ENCODE measurements at regions not wholly inside any gene's neighbourhood (a gene's known extent, or its start where the extent isn't known, plus 50 kb on each side); places are given as distances from the start of the nearest gene placed in this dataset.
"Not testable (repeated sequence)": the region's sequence is repeated elsewhere in the genome, so short reads cannot be mapped to it uniquely, and the experiment has no call there.

DNA sequence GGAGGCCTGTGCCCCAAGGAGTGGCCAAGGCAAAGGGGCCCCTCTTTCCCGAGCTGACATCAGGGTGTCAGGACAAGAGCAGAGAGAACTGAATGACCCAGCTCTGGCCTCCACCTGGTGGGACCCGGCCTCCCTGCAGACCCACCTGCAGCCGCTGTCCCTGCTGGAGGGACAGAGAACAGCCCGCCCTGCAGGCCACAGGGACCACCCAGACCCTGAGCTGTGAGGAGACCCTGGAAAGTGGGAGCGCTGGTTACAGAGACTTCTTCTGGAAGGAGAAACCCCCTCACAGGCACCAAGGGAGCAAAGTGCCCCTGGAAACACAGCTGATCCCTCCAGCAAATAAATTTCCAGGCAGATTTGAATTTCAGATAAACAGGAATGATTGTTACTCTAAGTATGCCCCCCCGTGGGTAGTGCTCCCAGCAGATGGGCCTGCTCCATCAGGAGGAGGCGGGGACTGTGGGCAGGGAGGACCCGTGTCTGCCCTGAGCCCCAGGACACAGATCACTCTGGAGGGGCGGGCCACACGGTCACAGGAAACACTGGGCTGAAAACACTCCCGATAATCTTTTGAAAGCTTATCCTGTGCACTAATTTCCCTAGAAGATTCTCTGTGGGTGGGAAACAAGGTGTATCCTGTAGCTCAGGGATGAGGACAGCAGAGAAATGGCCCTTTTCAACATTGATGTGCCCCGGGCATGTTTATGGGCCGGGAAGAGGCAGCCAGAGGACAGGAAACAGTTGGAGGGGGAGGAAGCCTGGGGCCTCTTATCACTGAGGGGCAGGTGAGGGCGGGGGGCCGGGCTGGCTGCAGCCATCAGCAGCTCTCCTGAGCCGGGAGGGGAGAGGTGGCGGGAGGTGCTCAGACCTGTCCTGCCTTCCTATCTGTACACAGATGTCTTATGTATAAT lies 276.0 kb downstream of the ADGRD1 start:
- DNase-seq (ENCODE audit: low read depth, low spot score), result no peak

DNA sequence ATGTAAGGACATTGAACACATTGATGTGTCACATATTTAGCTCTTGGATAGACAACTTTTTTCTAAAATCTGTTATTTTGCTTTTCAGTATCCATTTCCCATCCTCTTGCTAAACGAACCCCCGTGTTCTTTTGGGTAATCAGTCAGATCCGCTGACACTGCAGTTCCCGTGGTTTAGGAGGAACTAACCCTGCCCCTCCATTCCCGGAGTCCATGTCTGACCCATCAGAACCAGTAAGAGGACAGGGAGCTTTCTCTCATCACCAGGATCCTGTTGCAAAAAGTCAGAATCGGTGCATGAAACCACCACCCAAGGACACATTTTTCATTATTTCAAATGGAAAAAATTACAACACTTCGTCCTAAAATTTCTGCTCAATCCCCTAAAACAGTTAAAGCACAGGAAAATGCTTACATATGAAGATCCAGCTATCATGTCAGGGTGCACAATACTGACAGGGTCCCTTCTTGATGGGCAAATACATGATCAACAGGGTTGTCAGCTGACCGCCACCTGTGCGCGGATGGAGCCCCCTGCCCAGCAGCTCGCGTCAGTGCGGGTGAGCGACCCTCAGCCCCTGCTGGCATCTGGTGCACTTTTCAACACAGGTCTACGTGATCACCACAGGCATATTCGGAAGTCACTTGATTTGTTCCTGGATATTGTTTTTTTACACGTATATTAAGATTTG lies 276.8 kb downstream of the ADGRD1 start:
- DNase-seq (ENCODE audit: low read depth, low spot score), result no peak

DNA sequence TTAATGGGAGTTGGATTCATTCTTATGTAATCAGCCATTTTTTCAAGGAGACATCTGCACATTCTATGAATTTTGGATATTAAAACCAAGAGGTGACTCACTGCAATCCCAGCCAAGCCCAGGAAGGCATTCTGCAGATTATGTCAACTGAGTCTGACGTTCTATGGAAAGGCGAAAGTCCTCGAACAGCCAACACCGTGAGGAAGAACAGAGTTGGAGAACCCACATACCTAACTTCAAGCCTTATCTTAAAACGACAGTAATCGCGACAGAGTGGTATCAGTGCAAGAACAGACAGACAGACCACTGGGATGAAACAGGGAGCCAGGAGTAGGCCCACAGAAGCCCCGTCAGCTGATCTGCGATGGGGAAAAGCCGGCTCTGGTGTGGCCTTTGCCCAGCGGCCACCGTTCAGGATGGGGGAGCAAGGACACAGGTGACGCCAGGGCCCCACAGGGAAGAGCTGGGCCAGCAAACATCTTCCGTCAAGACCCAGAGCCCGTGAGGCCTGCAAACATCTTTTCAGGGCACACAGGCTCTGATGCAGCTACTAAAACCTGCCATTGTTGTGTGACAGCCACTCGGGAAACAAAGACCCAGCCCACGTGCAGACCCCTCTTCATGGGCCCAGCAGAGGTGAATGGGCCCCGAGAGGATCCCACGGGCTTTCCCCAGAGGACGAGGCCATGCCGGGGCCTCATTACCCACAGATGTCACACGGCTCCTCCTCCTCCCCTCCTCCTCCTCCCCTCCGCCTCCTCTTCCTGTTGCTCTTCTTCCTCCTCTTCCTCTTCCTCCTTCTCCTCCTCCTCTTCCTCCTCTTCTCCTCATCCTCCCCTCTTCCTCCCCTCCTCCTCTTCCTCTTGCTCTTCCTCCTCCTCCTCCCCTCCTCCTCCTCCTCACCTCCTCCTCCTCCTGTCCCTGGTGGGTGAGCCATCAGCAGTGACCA lies 277.6 kb downstream of the ADGRD1 start:
- DNase-seq (ENCODE audit: low read depth, low spot score), result no peak

DNA sequence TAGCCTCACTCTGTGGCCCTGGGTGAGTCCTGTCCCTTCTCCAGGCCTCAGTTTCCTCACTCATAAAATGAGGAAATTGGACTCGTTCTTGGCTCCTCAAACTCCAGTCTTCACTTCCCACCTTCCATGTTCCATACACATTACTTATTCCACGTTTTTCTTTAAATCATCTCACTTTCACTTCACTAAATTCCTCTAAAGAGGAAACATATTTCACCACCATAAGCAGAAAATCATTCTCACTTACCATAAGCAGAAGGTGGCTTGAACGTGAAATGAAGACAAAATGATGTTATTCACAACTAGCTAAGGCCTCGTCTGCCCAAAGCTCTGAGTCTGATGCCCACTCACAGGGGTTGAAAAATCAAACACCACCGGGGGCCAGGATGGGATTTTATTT lies 278.3 kb downstream of the ADGRD1 start:
- no peak for DNase-seq (ENCODE audit: low read depth, low spot score)

DNA sequence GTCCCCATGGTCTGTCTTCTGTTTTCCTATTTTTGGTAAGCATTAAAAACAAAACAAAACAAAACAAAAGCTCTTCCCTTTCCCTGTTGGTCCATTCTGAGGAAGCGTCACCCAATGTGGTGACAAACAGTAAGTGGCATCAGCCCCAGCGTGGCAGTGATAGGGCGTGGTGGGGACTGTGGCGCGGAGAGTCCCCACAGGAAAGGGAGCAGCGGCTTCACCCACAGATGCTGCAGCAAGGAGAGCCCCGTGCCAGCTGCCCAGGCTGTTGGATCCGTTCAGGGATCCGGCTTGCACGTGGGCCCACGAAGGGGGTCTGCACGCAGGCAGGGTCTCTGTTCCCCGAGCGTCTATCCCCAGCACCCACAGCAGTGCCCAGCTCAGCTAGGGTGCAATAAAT lies 279.2 kb downstream of the ADGRD1 start:
- DNase-seq (ENCODE audit: low read depth, low spot score), result not testable (repeated sequence)

DNA sequence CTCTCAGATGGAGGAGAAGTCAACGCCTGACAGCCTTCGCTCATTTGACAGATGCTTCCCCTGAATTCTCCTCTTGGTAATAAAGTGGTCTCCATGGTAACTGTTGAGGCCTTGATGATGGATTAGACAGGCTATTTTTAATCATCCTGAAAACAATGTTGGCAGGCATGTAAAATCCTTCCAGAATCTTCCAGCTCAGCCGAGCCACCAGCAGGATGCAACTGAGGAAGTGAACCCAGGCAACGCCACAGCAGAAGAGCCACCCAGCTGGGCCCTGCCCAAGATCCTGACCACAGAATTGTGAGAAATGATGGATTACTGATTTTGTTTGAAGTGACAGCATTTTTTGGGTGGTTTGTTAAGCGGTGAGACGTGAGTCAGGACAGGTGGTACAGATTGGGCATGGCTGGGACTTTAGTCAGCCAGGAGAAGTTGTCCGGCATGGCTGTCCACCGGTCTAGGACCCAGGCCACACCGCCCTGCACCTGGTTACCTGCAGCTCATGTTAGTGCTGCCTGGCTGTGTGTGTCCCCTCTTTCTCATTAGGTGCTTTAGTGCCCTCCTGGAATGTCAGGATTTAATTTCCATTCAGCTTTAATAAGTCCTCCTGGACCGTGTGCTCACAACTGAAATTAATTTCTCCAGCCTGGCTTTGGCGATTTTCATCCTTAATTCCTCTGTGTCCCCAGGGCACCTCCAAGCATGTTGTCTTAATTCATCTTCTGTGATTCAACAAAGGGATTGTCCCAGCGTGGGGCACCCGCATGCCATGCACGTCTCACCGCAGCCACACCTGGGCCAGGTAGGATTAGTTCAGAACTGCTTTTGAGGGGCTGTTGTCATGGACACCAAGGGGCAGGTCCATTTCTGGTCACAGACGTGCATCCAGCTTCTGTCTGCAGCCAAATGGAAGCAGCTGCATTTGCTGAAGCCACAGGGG lies 280.4 kb downstream of the ADGRD1 start:
- DNase-seq (ENCODE audit: low read depth, low spot score), result not testable (repeated sequence)

DNA sequence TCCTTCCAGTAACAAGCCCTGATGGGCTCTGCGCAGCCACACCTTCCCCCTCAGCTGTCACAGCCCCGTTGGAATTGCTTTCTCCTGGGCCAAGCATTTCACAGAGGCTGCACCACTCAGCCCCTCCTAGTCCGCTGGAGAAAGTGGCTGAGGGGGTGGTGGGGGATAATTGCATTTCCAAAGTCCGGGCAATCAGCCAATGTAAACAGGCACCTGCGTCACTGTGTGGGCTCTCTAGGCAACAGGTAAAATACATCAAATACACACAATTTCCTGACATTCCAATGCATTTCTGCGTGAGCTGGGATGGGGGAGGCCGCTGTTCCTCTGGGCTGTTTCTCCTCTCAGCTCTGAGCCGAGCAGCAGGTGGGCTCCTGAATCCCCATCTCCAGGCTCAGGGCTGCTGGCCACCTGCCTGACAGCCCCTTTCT lies 281.1 kb downstream of the ADGRD1 start:
- DNase-seq (ENCODE audit: low read depth, low spot score), result not testable (repeated sequence)

DNA sequence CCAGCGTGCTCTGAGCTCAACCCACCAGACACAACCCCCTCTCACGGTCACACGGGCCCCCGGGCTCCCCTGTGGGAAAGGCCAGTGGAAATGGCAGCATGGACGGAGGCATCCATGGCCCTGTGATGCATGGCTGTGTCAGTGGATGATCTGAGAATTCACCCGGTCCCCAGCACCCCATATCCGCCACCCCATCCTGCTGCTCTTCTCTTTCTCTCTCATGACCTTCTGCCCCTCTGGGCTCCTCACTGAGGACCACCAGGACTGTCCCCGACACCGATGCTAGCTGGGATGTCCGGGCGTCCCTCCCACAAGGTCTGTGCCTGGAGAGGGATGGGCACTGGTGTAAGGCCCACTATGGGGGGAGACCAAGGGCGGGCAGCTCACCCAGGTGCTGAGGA lies 282.2 kb downstream of the ADGRD1 start:
- no peak for DNase-seq (ENCODE audit: low read depth, low spot score)

DNA sequence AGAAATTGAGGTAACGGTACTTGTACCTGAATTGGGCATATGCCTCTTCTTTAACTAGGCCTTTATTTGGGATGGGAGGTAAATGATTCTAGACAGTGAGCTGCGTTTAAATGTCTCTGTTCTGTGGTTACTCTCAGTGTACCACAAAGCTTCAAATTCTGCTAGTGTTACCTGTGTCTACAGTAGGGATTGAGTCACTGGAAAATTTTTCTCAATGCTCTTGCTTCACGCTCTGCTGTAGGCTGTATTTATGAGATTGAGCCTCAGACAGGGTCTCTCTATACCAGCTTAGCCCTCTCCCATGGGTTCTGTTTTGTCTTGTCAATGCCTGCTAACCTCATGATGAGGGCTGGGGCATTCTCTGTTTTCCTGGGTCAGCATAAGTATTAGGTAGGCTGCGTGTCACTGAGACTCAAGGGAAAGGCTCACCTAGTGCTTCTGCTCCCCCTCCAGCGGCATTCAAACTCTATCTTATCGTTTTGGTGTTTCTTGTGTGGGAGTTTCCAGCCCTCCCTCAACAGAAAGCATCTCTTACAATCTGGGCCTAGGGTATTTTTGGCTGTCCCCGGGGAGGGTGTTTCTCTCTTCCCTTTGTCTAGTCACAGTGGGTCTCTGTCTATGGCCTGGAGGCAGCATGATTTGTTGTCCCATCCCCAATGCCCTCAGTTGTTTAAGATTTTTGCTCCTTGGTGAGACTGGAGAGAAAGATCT lies 285.8 kb downstream of the ADGRD1 start:
- no peak for DNase-seq (ENCODE audit: low read depth, low spot score)

DNA sequence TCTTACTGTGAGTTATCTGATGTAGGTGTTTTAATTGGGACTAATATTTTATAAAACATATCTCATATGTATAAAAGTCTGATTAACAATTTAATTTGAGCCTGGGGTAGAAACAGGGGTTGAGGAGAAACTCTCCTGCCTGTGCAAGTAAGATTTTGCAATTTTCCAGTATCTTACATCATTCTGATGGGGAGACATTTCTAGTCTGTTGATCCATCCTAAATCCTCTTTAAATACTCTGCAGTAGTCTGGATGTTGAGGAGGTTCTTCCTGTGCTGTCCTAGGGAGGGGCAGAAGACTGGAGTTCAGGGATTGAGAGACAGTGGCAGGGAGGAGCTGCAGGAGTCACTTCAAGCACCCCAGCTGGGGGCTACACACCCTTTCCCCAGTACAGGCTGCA lies 287.8 kb downstream of the ADGRD1 start:
- DNase-seq (ENCODE audit: low read depth, low spot score), result no peak

DNA sequence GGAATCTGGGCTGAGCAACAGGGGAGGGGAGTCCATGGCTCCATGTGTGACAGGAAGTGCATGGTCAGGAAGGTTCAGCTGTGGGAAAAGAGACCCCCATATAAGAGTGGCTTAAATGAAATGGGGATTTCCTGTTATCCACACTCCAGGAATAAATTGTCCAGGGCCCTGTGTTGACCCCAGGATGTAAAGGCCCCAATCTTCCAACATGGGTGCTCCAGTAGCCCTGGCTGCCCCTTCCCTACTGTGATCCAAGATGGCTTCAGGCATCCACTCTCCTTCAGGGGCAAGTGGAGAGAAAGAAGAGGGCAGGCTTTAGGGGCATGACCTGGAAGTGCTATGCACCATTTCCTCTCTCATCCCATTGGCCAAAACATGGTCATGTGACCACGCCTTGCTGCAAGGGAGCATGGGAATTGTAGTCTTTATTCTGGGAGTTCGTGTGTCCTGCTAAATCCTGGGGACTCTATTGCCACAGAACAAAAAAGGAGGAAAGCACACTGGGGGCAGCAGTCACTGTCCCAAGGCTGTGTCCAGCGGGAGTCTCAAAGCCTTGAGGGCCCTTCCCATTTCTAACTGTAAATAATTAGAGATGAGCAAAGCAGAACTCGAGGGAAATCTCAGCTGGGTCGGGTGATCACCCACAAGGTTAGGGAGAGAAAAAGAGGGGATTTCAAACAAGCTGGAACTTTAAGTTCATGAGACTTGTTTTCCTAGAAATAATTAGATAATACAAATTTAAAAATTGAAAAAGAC lies 289.2 kb downstream of the ADGRD1 start:
- DNase-seq (ENCODE audit: low read depth, low spot score), result no peak

DNA sequence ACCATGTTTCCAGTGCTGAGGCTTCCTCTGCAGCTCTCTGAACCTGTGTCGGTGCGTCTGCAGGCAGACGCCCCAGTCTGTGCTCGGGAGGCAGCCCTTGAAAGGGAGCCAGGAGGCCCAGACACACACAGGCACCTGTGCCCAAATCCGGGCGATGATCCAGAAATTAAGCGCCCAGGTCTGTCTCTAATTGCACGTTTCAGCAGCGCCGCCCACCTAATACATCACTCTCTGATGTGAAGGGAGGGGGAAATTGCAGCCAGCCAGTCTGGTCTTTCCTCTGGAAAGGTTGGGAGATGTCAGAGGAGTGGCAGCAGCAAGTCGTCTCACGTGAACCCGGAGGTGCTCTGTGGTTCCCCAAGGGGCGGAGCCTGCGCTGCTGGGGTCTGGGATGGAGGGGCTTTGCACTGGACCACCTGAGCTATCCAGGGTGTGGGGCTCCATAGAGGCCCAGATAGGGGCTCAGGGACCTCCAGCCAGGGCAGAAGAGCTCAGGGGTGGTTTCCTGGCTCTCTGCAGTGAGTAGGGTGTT lies 290.5 kb downstream of the ADGRD1 start:
- DNase-seq (ENCODE audit: low read depth, low spot score), result not testable (repeated sequence)

DNA sequence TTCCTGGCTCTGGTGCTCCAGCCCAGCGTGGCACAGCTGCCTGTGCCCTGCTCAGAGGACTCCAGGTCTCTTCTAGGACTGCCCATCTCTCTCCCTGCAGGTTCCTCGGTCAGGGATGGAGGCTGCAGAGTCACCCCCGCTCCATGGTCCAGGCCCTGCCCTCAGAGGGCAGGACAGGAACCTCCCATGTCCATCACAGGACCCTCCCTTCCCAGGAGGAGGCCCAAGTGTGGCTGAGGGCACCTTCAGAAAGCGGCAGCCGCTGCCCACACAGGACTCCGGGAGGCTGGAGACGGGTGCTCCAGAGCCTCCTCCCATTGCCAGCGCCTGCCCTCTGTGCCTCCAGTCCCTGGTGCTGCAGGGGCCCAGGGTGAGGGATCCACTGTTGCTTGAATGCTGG lies 291.5 kb downstream of the ADGRD1 start:
- not testable (repeated sequence) for DNase-seq (ENCODE audit: low read depth, low spot score)

DNA sequence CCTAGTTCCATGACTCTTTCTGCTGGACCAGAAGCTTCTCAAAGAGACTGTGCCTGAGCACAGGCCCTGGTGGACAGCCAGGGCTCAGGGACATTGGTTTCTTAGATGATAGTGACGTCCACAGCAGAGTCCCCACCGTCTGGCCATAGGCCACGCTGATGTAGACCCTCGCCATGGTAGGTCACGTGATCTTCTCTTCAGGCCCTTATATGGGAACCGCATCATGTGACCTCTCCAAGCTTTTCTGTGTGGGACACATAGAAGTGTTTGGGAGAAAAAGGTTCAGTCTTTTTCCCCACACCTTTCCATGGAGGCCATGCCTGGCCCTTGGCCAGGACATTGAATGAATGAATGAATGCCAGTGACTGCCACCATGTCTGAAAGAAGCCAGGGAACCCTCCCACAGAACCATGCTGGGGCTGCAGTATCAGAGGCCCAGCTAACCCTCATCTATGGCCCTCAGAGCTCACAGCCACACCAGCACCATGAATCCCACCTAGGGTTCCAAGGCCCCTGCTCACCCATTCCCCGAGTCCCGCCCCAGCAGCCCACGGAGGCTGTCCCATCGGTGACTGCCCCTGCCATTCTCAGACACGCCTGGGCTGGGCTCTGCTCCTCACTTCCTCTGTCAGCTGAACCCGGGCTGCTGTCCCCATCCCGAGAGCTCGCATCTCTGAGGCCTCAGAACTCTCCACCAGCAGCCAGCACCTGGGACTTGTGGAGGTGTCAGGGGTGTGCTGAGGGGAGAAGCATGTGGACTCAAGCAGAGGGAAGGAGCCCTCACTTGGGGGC lies 292.1 kb downstream of the ADGRD1 start:
- DNase-seq (ENCODE audit: low read depth, low spot score), result no peak

DNA sequence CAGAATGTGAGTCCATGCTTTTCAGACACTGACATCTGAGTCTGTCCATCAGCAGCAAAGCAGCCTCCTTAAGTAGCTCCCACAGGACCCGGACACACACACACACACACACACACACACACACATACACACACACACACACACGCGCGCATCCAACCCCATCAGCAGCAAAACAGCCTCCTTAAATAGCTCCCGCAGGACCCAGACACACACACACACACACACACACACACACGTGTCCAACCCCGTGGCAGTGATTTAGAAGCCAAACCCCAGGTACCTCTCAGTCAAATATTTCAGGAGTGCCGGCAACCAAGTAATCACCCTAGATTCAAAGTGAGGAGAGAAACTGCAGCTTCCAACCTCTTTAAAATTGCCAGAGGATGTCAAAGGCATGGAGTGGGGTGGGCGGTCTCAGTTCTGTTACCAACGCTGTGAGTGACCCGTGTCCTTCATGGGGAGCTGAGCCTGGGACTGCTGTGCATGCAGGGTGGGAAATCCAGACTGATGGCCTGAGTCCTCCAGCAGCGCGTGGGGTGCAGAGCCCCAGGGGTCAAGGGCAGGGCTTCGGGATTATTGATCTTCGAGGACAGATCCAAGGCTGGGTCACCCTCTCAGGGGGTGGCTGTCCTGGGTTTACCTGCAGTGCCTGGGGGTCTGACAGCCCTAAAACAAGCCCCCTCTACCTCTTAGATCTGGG lies 293.5 kb downstream of the ADGRD1 start:
- not testable (repeated sequence) for DNase-seq (ENCODE audit: low read depth, low spot score)

DNA sequence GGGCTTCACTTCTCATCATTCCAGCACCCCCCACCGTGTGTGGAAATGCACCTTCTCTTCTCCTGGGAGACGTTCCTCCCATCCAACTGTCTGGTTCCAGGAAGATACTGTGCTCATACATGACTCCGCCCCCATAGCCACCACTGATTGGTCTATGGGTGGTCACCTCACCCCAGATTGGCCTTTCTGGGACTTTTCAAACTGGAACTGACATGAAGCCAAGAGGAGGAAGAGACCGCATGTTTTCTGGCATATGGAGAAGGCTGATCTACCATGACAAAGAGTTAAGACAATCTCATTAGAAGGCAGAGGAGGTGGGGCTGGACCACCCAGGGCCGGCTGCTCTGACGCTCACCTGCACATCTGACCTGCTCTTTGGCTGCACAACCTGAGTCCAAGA lies 294.2 kb downstream of the ADGRD1 start:
- not testable (repeated sequence) for DNase-seq (ENCODE audit: low read depth, low spot score)

DNA sequence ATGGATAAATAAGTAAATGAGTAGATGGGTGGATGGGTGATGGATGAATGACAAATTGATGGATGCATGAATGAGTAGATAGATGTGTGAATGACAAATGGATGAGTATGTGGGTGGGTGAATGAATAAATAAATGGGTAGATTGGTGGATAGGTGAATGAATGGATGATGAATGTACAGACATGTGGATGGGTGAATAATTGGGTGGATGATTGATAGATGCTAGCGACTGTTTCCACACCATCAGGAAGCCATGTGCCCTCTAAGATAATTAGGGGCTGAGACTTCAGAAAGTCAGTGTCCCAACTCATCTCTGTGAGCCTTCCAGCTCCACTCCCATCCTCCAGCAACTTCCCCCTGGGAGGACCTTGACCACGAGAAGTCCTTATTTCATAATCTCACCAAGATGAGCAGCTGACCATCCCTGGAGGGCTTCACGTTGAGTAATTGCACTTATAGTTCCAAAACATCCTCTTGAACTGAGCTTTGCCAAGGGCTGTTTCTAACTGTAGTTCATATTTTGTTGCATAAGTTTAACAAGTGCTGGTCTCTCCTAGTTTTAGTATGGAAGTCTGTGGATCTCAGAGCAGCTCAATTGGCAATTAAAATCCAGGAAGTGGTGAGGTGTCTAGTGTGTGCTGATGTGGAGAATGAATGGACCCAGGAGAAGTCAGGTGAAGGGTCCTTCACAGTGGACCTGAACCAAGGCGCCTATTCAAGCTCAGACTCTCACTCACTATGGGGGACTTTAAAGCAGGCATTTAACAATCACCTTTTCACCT lies 295.7 kb downstream of the ADGRD1 start:
- DNase-seq (ENCODE audit: low read depth, low spot score), result no peak
